ENCODE measurements at regions not wholly inside any gene's neighbourhood (a gene's known extent, or its start where the extent isn't known, plus 50 kb on each side); places are given as distances from the start of the nearest gene placed in this dataset.

- ATAC-seq (ENCODE audit: insufficient read depth, low read depth) (no peak), DNase-seq (no peak)
- H3K79me2 ChIP-seq (ENCODE audit: insufficient read depth, low read length), result no peaks in the 10 kb centered on the region
- no peaks in the 10 kb centered on the region for H3K27me3 ChIP-seq (ENCODE audit: insufficient read depth, low read length, poor library complexity)
- H3K4me1 ChIP-seq (ENCODE audit: insufficient read depth, low read length), result no peaks in the 10 kb centered on the region
- no peak overlapping the region for H3K4me2 ChIP-seq (ENCODE audit: insufficient read depth, low read length)
- no peak overlapping the region for H3K9ac ChIP-seq (ENCODE audit: low read depth, low read length)
- no peak overlapping the region for H3K4me3 ChIP-seq (ENCODE audit: low read depth in 1 of 2, low read length in 2 of 2)
- H3K36me3 ChIP-seq (ENCODE audit: insufficient read depth, low read length), result no peaks in the 10 kb centered on the region
- H2AFZ ChIP-seq (ENCODE audit: low read depth, low read length), result no peak overlapping the region
- no peaks in the 10 kb centered on the region for H3K9me3 ChIP-seq (ENCODE audit: insufficient read depth, low read length, severe bottlenecking)
- TF ChIP-seq EZH2 (IDR thresholded peaks at IDR 0.05; ENCODE audit: borderline replicate concordance, low read depth, low read length, severe bottlenecking) (no peak), CTCF (IDR thresholded peaks at IDR 0.05; ENCODE audit: borderline replicate concordance, extremely low read depth, low read length, poor library complexity, severe bottlenecking) (no peak)
- H4K20me1 ChIP-seq (ENCODE audit: insufficient read depth, low read length), result no peaks in the 10 kb centered on the region
- H3K27ac ChIP-seq (ENCODE audit: low read length), result no peak overlapping the region
These were observed 195.4 kb downstream of the HAUS1 start for GRCh38 chr18:46299465-46300008.

- no peak overlapping the region for H2AFZ ChIP-seq (ENCODE audit: low read depth, low read length)
- H3K79me2 ChIP-seq (ENCODE audit: insufficient read depth, low read length), result no peaks in the 10 kb centered on the region
- DNase-seq (no peak), ATAC-seq (ENCODE audit: insufficient read depth, low read depth) (no peak)
- no peak overlapping the region for H3K27ac ChIP-seq (ENCODE audit: low read length)
- no peak overlapping the region for H3K4me3 ChIP-seq (ENCODE audit: low read depth in 1 of 2, low read length in 2 of 2)
- no peak overlapping the region for H3K9ac ChIP-seq (ENCODE audit: low read depth, low read length)
- no peaks in the 10 kb centered on the region for H4K20me1 ChIP-seq (ENCODE audit: insufficient read depth, low read length)
- TF ChIP-seq CTCF (IDR thresholded peaks at IDR 0.05; ENCODE audit: borderline replicate concordance, extremely low read depth, low read length, poor library complexity, severe bottlenecking) (no peak), EZH2 (IDR thresholded peaks at IDR 0.05; ENCODE audit: borderline replicate concordance, low read depth, low read length, severe bottlenecking) (no peak)
- no peaks in the 10 kb centered on the region for H3K36me3 ChIP-seq (ENCODE audit: insufficient read depth, low read length)
- H3K27me3 ChIP-seq (ENCODE audit: insufficient read depth, low read length, poor library complexity), result no peaks in the 10 kb centered on the region
- no peak overlapping the region for H3K4me2 ChIP-seq (ENCODE audit: insufficient read depth, low read length)
- no peaks in the 10 kb centered on the region for H3K4me1 ChIP-seq (ENCODE audit: insufficient read depth, low read length)
- H3K9me3 ChIP-seq (ENCODE audit: insufficient read depth, low read length, severe bottlenecking), result no peaks in the 10 kb centered on the region
These were observed 196.9 kb downstream of the HAUS1 start for GRCh38 chr18:46301081-46301480.

GRCh38 chr18:46301571-46301970, 197.4 kb downstream of the HAUS1 start:
- Histone ChIP-seq H3K4me2 (ENCODE audit: insufficient read depth, low read length) (no peak overlapping the region), H3K27me3 (ENCODE audit: insufficient read depth, low read length, poor library complexity) (no peaks in the 10 kb centered on the region), H3K27ac (ENCODE audit: low read length) (no peak overlapping the region), H3K9me3 (ENCODE audit: insufficient read depth, low read length, severe bottlenecking) (no peaks in the 10 kb centered on the region), H2AFZ (ENCODE audit: low read depth, low read length) (no peak overlapping the region), H3K79me2 (ENCODE audit: insufficient read depth, low read length) (no peaks in the 10 kb centered on the region), H3K4me3 (ENCODE audit: low read depth in 1 of 2, low read length in 2 of 2) (no peak overlapping the region), H3K9ac (ENCODE audit: low read depth, low read length) (no peak overlapping the region), H3K36me3 (ENCODE audit: insufficient read depth, low read length) (no peaks in the 10 kb centered on the region), H3K4me1 (ENCODE audit: insufficient read depth, low read length) (no peaks in the 10 kb centered on the region), H4K20me1 (ENCODE audit: insufficient read depth, low read length) (no peaks in the 10 kb centered on the region)
- DNase-seq (no peak), ATAC-seq (ENCODE audit: insufficient read depth, low read depth) (no peak)
- TF ChIP-seq CTCF (IDR thresholded peaks at IDR 0.05; ENCODE audit: borderline replicate concordance, extremely low read depth, low read length, poor library complexity, severe bottlenecking) (no peak), EZH2 (IDR thresholded peaks at IDR 0.05; ENCODE audit: borderline replicate concordance, low read depth, low read length, severe bottlenecking) (no peak)

Measured in DND-41 (cell line).